ENCODE measurements at regions not wholly inside any gene's neighbourhood (a gene's known extent, or its start where the extent isn't known, plus 50 kb on each side); places are given as distances from the start of the nearest gene placed in this dataset.

- no peak for TF ChIP-seq CTCF (IDR thresholded peaks at IDR 0.05; ENCODE audit: insufficient read depth, low read depth, low read length, missing control alignments)
- DNase-seq (ENCODE audit: low read depth) = no peak
- no peak overlapping the region for H3K4me3 ChIP-seq (ENCODE audit: low read depth, low read length)
Measured at GRCh38 chr2:120850551-120850950, 114.9 kb downstream of the GLI2 start.

- DNase-seq (ENCODE audit: low read depth) = no peak
- no peak overlapping the region for H3K4me3 ChIP-seq (ENCODE audit: low read depth, low read length)
- TF ChIP-seq CTCF (IDR thresholded peaks at IDR 0.05; ENCODE audit: insufficient read depth, low read depth, low read length, missing control alignments) = no peak
Measured at GRCh38 chr2:120851116-120851773, 115.6 kb downstream of the GLI2 start.

- H3K4me3 ChIP-seq (ENCODE audit: low read depth, low read length) = no peak overlapping the region
- no peak for TF ChIP-seq CTCF (IDR thresholded peaks at IDR 0.05; ENCODE audit: insufficient read depth, low read depth, low read length, missing control alignments)
- no peak for DNase-seq (ENCODE audit: low read depth)
Measured at GRCh38 chr2:120852200-120852815, 116.6 kb downstream of the GLI2 start.

- no peak for DNase-seq (ENCODE audit: low read depth)
- no peak overlapping the region for H3K4me3 ChIP-seq (ENCODE audit: low read depth, low read length)
- no peak for TF ChIP-seq CTCF (IDR thresholded peaks at IDR 0.05; ENCODE audit: insufficient read depth, low read depth, low read length, missing control alignments)
Measured at GRCh38 chr2:120853306-120854013, 117.8 kb downstream of the GLI2 start.

- no peak for TF ChIP-seq CTCF (IDR thresholded peaks at IDR 0.05; ENCODE audit: insufficient read depth, low read depth, low read length, missing control alignments)
- no peak overlapping the region for H3K4me3 ChIP-seq (ENCODE audit: low read depth, low read length)
Measured at GRCh38 chr2:120854014-120854620, 118.4 kb downstream of the GLI2 start.

GRCh38 chr2:120854766-120855530, 119.3 kb downstream of the GLI2 start:
- no peak for DNase-seq (ENCODE audit: low read depth)
- no peak overlapping the region for H3K4me3 ChIP-seq (ENCODE audit: low read depth, low read length)
- no peak for TF ChIP-seq CTCF (IDR thresholded peaks at IDR 0.05; ENCODE audit: insufficient read depth, low read depth, low read length, missing control alignments)

More at GRCh38 chr2:120854014-120854620, 118.4 kb downstream of the GLI2 start:
- DNase-seq (ENCODE audit: low read depth) = no peak
